Esophagus squamous epithelium (tissue), 4 donors: ENCODE measurements at regions not wholly inside any gene's neighbourhood (a gene's known extent, or its start where the extent isn't known, plus 50 kb on each side); places are given as distances from the start of the nearest gene placed in this dataset.

Experiments used
- POLR2A ChIP-seq, 4 donors: fragments of 450-650 bp; IDR thresholded peaks; one replicate each; pipeline ENCODE4 v1.6.1; 2017; ENCODE audit warnings: antibody characterized with exemption in 4 of 4, mild to moderate bottlenecking in 4 of 4, moderate library complexity in 3 of 4
- TF ChIP-seq, protein P1 (sequence below), 6 experiments: fragments of 450-650 bp in 4 of 6; fragments of 200-600 bp in 2 of 6; sonication (generic) in 2 of 6; IDR thresholded peaks; one replicate each; pipeline ENCODE4 v1.5.1; 2016 to 2019; ENCODE audit warnings: antibody characterized with exemption in 6 of 6, mild to moderate bottlenecking in 4 of 6, moderate library complexity in 4 of 6

DNA sequence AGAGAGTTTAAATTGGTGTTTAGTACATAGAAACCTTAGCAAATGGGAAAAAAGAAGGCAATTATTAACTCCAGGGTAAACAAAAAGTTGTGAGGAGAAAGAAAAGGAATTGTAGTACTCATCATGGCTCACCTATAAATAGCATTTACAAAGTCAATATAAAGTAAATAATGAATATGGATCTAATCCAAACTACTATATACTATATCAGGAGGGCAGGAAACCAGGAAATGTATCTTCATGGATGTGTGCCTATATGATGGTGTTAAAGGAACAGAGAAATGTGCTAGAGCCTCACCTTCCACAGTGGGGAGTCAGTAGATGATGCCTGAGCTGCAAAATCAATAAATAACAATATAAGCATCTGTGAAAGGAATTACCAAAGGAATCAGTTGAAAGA is 208.9 kb downstream of the FAM43A start:
- TF ChIP-seq POLR2A (IDR thresholded peaks at IDR 0.05), result no peak
- TF ChIP-seq, protein P1, sequence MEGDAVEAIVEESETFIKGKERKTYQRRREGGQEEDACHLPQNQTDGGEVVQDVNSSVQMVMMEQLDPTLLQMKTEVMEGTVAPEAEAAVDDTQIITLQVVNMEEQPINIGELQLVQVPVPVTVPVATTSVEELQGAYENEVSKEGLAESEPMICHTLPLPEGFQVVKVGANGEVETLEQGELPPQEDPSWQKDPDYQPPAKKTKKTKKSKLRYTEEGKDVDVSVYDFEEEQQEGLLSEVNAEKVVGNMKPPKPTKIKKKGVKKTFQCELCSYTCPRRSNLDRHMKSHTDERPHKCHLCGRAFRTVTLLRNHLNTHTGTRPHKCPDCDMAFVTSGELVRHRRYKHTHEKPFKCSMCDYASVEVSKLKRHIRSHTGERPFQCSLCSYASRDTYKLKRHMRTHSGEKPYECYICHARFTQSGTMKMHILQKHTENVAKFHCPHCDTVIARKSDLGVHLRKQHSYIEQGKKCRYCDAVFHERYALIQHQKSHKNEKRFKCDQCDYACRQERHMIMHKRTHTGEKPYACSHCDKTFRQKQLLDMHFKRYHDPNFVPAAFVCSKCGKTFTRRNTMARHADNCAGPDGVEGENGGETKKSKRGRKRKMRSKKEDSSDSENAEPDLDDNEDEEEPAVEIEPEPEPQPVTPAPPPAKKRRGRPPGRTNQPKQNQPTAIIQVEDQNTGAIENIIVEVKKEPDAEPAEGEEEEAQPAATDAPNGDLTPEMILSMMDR (IDR thresholded peaks at IDR 0.05), result no peak
